ENCODE measurements at regions not wholly inside any gene's neighbourhood (a gene's known extent, or its start where the extent isn't known, plus 50 kb on each side); places are given as distances from the start of the nearest gene placed in this dataset.

GRCh38 chr16:80025236-80025635 is 424.7 kb upstream of the MAF start:
- Histone ChIP-seq H2BK12ac (ENCODE audit: insufficient read length, low read depth, low read length) (no peak overlapping the region), H2BK5ac (ENCODE audit: insufficient read length, low read length) (no peak overlapping the region), H3K79me1 (ENCODE audit: insufficient read depth, low read depth, low read length, poor library complexity, severe bottlenecking) (no peaks in the 10 kb centered on the region), H3K4ac (ENCODE audit: low read depth, low read length) (no peak overlapping the region), H3K56ac (ENCODE audit: insufficient read length, low read depth, low read length) (no peak overlapping the region), H3K23ac (ENCODE audit: insufficient read length, low read depth, low read length) (no peak overlapping the region), H3K9ac (ENCODE audit: extremely low read depth, insufficient read length, low read length) (no peak overlapping the region), H3K79me2 (ENCODE audit: insufficient read depth, low read length) (no peaks in the 10 kb centered on the region), H3K4me2 (ENCODE audit: insufficient read depth, insufficient read length, low read length) (no peak overlapping the region), H2AK5ac (ENCODE audit: insufficient read length, low read length) (no peak overlapping the region), H3K9me3 (ENCODE audit: control insufficient read depth, low read depth, low read length) (no peaks in the 10 kb centered on the region), H2BK20ac (ENCODE audit: low read depth, low read length, poor library complexity, severe bottlenecking) (no peak overlapping the region), H4K5ac (ENCODE audit: insufficient read length, low read depth, low read length) (no peak overlapping the region), H3K23me2 (ENCODE audit: insufficient read length, low read depth, low read length, poor library complexity, severe bottlenecking) (no peaks in the 10 kb centered on the region), H3K27me3 (ENCODE audit: insufficient read depth, low read length) (no peaks in the 10 kb centered on the region), H3T11ph (ENCODE audit: low read length) (no peak overlapping the region), H3K4me1 (ENCODE audit: insufficient read depth, low read length) (no peaks in the 10 kb centered on the region), H3K14ac (ENCODE audit: insufficient read depth, low read length) (no peak overlapping the region), H3K27ac (ENCODE audit: insufficient read length, low read depth, low read length) (no peak overlapping the region), H4K8ac (replicated peaks; ENCODE audit: insufficient read length, low read depth, low read length) (no peak overlapping the region), H4K20me1 (ENCODE audit: control insufficient read depth, insufficient read depth, insufficient read length) (no peaks in the 10 kb centered on the region), H2BK120ac (ENCODE audit: low read depth, low read length, poor library complexity, severe bottlenecking) (no peak overlapping the region), H2BK15ac (ENCODE audit: low read depth, low read length) (no peak overlapping the region), H3K18ac (ENCODE audit: insufficient read length, low read depth, low read length) (no peak overlapping the region), H2AFZ (ENCODE audit: low read length) (no peak overlapping the region), H4K91ac (ENCODE audit: insufficient read length, low read depth, low read length) (no peak overlapping the region)
- Mint-ChIP-seq H3K36me3 (ENCODE audit: insufficient read depth in 1 of 3, low read depth in 3 of 3) (no peaks in the 10 kb centered on the region), H3K27ac (no peak overlapping the region), H3K27me3 (ENCODE audit: low read depth) (no peaks in the 10 kb centered on the region), H3K4me1 (peaks cover 18 to 27% of the 10 kb centered on the region in 2 experiments; a peak in 3 of 4 replicates), H3K9me3 (peaks cover 0 to 3% of the 10 kb centered on the region in 2 experiments; a peak in 2 of 5 replicates), H3K4me3 (no peak overlapping the region)
- whole genome bisulfite sequencing (ENCODE audit: extremely low coverage, insufficient read length, low lambda C conversion rate) = no CpG with 5 or more reads among the region's 4 CpGs
- TF ChIP-seq, protein P1, sequence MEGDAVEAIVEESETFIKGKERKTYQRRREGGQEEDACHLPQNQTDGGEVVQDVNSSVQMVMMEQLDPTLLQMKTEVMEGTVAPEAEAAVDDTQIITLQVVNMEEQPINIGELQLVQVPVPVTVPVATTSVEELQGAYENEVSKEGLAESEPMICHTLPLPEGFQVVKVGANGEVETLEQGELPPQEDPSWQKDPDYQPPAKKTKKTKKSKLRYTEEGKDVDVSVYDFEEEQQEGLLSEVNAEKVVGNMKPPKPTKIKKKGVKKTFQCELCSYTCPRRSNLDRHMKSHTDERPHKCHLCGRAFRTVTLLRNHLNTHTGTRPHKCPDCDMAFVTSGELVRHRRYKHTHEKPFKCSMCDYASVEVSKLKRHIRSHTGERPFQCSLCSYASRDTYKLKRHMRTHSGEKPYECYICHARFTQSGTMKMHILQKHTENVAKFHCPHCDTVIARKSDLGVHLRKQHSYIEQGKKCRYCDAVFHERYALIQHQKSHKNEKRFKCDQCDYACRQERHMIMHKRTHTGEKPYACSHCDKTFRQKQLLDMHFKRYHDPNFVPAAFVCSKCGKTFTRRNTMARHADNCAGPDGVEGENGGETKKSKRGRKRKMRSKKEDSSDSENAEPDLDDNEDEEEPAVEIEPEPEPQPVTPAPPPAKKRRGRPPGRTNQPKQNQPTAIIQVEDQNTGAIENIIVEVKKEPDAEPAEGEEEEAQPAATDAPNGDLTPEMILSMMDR (conservative IDR thresholded peaks at IDR 0.05) = no peak
- no peak for DNase-seq

Measured in H9 (cell line).